ENCODE measurements at regions not wholly inside any gene's neighbourhood (a gene's known extent, or its start where the extent isn't known, plus 50 kb on each side); places are given as distances from the start of the nearest gene placed in this dataset.
"Not testable (repeated sequence)": the region's sequence is repeated elsewhere in the genome, so short reads cannot be mapped to it uniquely, and the experiment has no call there.

DNA sequence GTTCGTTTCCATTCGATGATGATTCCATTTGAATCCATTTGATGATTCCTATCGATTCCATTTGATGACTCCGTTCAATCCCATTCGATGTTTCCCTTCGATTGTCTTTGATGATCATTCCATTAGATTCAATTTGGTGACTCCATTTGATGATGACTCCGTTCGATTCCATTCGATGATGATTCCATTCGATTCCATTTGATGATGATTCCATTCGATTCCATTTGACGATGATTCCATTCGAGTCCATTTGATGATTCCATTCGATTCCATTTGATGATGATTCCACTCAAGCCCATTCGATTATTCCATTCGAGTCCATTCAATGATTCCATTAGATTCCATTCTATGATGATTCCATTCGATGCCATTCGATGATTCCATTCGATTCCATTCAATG is 2730.6 kb downstream of the RPIA start:
- not testable (repeated sequence) for DNase-seq (ENCODE audit: low read depth)

DNA sequence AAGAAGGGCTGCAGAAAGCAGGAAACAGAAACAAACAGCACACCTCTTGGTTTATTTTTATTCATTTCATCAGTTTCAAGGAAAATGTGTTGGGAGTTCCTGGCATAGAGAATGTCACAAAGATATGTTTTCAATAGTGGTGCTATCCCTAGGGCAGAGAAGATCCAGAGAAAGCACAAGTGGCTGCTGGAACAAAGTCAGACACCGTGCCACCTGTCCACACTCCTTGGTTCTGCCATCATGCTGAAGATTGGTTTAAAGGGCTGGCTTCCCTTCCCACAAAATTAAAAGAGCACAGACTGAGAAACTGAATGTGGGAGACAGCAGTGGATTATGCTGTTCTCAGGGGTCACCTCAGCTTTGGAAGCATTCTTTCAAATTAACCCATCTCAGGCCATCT is 2735.7 kb downstream of the RPIA start:
- DNase-seq (ENCODE audit: low read depth) = not testable (repeated sequence)

DNA sequence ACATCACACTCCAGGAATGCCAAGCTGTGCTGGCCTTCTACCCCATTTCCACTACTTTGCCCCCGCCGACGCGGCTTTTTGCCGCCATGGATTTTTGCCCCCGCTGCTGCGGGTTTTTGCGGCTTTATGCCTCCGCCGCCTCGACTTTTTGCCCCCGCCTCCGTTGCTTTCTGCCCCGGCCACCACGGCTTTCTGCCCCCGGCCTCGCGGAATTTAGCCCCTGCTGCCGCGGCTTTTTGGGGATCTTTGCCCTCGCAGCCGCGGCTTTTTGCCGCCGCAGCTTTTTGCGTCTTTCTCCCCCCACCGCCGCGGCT is 2750.4 kb downstream of the RPIA start:
- DNase-seq (ENCODE audit: low read depth) = not testable (repeated sequence)

DNA sequence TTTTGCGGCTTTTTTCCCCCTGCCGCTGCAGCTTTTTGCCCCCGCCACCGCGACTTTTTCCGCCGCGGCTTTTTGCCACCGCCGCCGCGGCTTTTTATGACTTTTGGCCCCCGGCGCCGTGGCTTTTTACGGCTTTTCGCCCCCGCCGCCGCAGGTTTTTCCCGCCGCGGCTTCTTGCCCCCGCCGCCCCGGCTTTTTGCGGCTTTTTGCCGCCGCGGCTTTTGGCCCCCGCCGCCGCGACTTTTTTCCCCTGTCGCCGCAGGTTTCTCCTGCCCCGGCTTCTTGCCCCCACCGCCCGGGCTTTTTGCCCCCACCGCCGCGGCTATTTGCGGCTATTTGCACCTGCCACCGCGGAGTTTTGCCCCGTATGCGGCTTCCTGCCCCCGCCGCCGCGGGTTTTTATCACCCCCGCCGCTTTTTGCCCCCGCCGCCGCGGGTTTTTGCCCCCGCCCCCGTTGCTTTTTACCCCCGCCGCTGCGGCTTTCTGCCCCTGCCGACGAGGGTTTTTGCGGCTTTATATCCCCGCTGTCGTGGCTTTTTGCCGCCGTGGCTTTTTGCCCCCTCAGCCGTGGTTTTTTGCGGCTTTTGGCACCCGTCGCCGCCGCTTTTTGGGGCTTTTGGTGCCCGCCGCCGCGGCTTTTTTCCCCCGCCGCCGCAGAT is 2750.9 kb downstream of the RPIA start:
- no peak for DNase-seq (ENCODE audit: low read depth)

DNA sequence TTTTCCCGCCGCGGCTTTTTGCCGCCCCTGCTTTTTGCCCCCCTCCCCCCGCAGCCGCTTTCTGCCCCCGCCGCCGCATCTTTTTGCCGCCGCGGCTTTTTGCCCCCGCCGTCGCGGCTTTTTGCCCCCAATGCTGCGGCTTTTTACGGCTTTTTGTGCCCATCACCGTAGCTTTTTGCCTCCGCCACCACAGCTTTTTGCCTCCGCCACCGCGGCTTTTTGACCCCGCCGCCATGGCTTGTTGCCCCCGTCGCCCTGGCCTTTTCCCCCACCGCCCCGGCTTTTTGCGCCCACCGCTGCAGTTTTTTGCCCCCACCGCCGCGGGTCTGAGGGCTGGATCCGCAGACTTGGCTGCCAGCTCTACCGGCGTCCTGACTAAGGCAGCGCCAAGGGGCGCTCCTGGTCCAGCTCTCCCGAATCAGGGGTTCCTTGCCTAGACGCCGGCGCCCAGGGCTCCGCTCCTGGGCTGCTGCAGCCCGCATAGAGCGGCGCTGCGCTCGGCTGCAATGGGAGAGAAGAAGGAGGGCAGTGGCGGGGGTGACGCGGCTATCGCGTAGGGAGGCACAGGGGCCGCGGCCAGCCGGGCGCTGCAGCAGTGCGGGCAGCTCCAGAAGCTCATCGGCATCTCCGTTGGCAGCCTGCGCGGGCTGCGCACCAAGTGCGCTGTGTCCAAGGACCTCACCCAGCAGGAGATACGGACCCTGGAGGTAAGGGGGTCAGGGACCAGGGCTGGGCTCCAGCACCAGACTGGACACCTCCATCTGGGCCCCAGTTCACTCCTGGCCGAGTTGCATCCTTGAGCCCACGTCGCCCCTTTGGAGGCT is 2751.6 kb downstream of the RPIA start:
- DNase-seq (ENCODE audit: low read depth) = not testable (repeated sequence)

DNA sequence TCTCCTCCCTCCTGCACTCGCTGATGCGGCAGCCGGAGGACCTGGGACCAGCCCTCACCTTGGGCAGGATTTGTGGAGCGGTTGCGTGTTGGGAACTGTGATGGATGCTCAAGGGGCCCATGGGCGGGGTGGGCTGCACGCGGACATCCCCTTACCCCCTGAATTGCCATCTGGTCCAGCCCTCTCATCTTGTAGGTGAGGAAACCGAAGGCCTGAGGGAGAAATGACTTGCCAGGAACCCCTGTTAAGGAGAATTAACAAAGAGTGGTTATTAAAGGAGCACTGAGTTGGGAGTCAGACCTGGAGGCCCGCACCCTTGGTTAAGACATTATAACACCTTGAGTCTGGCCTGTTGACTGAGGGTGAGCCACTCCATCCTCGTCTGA is 2752.2 kb downstream of the RPIA start:
- DNase-seq (ENCODE audit: low read depth) = not testable (repeated sequence)

DNA sequence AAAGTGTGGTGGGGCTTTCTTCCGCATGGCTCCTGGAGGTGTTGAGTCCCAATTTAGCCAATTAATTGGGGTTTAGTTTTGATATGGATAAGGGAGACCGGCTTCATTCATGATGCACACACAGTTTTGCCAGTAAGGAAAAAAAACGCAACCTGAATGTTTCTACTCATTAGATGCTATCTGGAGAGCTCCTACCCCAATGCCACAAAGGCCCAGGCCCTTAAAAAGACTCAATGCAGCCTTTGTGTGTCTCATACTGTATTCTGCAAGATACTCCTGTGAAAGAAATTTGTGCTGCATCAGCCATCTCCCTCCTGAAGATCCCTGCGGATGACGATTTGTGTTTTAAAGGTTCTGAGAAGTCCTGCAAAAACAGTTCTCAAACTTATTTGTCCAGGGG is 2754.2 kb downstream of the RPIA start:
- not testable (repeated sequence) for DNase-seq (ENCODE audit: low read depth)

DNA sequence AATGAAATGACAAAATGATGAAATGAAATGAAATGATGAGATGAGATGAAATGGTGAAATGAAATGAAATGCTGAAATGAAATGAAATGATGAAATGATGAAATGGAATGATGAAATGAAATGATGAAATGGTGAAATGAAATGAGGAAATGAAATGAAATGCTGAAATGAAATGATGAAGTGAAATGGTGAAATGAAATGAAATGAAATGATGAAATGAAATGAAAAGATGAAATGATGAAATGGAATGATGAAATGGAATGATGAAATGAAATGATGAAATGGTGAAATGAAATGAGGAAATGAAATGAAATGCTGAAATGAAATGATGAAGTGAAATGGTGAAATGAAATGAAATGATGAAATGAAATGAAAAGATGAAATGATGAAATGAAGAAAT is 2755.0 kb downstream of the RPIA start:
- DNase-seq (ENCODE audit: low read depth) = not testable (repeated sequence)

DNA sequence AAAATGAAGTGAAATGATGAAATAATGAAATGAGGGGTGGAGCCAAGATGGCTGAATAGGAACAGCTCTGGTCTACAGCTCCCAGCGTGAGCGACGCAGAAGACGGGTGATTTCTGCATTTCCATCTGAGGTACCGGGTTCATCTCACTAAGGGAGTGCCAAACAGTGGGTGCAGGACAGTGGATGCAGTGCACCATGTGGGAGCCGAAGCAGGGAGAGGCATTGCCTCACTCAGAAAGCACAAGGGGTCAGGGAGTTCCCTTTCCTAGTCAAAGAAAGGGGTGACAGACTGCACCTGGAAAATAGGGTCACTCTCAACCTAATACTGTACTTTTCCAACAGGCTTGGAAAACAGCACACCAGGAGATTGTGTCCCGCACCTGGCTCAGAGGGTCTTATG is 2755.4 kb downstream of the RPIA start:
- not testable (repeated sequence) for DNase-seq (ENCODE audit: low read depth)

DNA sequence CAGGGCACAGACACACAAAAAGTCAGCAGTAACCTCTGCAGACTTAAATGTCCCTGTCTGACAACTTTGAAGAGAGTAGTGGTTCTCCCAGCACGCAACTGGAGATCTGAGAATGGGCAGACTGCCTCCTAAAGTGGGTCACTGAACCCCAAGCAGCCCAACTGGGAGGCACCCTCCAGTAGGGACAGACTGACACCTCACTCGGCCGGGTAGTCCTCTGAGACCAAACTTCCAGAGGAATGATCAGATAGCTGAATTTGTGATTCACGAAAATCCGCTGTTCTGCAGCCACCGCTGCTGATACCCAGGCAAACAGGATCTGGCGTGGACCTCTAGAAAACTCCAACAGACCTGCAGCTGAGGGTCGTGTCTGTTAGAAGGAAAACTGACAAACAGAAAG is 2756.0 kb downstream of the RPIA start:
- not testable (repeated sequence) for DNase-seq (ENCODE audit: low read depth)

DNA sequence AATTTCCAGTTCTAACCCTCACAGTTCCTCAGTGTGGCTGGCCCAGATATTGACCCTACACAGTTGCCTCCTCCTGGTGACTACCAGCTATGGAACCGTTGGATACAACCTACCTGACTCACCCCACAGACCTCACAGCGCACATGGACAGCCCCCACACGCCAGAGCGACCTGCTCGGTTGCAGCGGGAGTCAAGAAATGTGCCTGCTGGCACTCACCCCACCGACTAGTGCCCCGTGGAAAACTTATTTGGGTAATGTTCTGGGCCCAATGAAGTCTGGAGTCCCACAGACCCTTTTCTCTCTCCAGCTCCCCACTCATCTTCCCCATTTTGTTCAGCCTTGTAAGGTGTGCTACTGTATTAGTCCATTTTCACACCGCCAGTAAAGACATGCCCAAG is 2770.8 kb downstream of the RPIA start:
- DNase-seq (ENCODE audit: low read depth) = not testable (repeated sequence)

DNA sequence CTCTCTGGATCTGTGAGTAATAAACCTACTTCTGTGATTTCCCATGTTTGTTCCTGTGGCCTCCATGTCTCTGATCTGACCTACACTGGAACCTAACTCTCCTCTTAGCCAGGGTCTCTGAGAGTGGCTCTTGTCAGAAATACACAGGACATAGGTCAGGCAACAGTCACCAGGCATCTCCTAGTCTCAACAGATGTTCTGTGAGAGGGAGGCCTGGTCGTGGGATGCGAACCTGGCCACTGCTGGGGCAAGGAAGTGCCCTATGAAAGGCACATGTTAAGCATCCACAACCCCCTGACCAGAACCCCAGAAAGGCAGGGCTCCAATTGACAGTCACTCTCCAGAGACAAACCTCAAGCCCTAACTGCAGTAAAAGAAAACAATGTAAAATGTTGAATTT is 2771.5 kb downstream of the RPIA start:
- not testable (repeated sequence) for DNase-seq (ENCODE audit: low read depth)

DNA sequence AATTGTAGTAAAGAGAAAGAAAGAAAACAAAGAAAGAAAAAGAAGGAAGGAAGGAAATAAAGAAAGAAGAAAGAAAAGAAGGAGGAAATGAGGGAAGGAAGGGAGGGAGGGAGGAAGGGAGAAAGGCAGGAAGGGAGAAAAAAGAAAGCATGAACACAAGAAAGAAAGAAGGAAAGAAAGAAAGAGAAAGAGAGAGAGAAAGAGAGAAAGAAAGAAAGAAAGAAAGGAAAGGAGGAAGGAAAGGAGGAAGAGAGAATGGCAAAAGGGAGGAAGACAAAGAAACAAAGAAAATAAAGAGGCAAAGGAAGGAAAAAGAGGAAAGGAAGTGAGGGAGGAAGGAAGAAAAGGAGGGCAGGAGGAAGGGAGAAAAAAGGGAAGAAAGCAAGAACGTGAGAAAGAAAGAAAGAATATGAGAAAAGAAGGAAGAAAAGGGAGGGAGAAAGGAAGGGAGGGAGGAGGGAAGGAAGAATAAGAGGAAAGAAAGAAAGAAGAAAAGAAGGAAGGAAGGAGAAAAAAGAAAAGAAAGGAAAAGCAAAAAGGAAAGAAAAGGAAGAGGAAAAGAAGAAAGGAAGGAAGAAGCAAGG is 2775.4 kb downstream of the RPIA start:
- DNase-seq (ENCODE audit: low read depth) = not testable (repeated sequence)

DNA sequence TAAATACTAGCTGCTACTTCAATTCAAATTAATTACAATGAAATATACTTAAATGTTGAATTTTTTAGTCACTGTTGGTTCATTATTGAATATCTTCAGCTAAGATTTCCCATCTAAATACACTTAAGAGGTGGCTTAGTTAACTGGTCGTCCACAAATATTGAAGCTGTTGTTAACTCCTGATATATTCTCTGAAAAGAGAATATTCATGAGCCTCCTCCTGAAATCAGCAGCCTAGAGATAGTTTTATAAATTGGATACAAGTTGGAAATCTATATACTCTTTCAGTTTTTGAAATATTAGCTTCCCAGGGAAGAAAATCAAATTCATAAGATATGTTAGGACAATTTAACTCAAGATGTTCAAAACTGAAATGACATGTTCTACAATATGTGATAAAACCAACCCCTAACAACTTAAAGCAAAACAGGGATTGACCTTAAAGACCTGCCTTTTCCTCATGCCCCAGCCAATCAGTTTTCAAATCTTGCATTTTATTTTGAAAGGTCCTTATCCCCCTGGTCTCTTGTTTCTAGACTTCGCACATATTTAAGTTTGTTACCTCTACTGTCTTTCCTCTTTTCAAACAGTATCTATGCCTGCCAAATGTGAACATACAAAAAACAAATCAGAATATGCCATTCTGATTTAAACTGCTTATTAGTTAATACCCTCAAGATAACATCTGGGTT is 2784.9 kb downstream of the RPIA start:
- not testable (repeated sequence) for DNase-seq (ENCODE audit: low read depth)

DNA sequence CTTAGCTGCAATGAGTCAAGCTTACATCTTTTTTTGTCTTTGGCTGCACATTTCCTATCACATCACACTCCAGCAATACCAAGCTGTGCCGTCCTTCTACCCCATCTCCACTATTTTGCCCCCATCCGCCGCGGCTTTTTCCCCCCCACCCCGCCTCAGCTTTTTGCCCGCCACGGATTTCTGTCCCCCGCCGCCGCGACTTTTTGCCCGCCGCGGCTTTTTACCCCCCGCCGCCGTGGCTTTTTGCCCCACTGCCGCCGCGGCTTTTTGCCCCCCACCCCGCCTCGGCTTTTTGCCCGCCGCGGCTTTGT is 2785.4 kb downstream of the RPIA start:
- DNase-seq (ENCODE audit: low read depth) = not testable (repeated sequence)

DNA sequence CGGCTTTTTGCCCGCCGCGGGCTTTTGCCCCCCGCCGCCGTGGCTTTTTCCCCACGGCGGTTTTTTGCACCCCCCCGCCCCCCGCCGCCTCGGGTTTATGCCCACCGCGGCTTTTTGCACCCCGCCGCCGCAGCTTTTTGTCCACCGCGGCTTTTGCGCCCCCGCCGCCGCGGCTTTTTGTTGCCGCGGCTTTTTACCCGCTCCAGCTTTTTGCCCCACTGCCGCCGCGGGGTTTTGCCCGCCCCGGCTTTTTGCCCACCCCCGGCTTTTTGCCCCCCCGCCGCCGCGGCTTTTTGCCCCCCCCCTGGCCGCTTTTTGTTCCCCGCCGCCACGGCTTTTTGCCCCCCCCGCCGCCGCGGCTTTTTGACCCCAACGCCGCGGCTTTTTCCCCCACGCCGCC is 2785.8 kb downstream of the RPIA start:
- not testable (repeated sequence) for DNase-seq (ENCODE audit: low read depth)

DNA sequence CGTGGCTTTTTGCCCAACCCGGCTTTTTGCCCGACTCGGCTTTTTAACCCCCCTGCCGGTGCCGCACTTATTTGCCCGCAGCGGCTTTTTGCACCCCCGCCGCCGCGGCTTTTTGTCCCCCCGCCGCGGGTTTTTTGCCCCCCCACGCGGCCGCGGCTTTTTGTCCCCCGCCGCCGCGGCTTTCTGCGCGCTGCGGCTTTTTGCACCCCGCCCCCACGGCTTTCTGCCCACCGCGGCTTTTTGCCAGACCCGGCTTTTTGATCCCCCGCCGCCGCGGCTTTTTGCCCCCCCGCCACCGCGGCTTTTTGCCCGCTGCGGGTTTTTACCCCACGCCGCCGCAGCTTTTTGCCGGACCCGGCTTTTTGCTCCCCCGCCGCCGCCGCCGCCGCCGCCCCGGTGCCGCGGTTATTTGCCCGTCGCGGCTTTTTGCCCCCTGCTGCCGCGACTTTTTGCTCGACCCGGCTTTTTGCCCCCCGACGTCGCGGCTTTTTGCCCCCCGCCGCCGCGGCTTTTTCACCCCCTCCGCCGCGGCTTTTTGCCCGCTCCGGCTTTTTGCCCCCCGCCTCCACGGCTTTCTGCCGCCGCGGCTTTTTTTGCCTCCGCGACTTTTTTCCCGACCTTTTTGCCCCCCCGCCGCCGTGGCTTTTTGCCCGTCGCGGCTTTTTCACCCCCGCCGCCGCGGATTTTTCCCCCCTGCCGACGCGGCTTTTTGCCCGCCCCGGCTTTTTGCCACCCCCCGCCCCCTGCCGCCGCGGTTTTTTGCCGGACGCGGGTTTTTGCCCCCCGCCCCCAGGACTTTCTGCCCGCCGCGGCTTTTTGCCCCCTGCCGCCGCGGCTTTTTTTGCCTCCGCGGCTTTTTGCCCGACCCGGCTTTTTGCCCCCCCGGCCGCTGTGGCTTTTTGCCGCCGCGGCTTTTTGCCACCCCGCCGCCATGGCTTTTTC is 2786.5 kb downstream of the RPIA start:
- DNase-seq (ENCODE audit: low read depth) = no peak

DNA sequence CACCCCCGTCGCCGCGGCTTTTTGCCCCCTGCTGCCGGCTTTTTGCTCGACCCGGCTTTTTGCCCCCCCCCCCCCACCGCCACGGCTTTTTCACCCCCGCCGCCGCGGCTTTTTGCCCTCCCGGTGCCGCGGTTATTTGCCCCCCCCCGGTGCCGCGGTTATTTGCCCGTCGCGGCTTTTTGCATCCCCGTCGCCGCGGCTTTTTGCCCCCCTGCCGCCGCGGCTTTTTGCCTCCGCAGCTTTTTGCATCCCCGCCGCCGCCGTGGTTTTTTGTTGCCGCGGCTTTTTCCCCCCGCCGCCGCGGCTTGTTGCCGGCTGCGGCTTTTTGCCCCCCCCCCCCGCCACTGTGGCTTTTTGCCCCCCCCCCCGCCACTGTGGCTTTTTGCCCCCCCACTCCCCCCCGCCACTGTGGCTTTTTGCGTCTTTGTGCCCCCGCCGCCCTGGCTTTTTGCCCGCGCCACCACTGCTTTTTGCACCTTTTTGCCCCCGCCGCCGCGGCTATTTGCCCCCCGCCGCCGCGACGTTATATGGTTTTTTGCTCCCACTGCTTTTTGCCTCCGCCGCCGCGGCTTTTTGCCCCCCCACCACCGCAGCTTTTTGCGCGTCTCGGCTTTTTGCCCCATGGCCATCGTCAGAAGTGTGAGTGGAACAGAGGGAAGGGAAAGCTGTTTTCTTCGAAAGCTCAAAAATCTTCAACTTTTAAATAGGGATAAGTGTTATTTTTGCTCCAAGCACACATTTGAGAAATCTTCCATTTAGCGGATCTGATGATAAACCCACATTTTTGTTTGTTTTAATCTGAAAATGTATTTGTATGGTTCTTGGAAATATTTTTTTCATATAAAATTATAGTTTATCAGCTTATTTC is 2787.6 kb downstream of the RPIA start:
- DNase-seq (ENCODE audit: low read depth) = not testable (repeated sequence)

DNA sequence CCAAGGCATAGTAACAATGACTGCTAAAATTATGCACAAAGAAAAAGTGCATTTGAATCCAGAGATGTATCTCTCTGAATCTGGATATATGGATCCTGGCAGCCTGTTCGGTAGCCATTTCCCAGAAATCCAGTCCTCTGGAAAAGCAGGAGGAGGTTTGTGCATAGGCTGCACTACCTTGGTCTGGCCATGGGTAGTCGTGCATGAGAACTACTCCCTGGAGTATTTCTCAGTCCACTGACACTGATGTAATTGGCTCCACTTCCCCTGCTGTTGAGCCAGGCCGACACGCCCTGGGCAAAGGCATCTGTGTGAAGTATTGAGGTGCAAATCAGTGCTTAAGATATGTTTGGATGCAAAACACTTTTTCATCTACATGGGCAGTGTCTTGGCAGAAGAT is 2793.8 kb downstream of the RPIA start:
- DNase-seq (ENCODE audit: low read depth) = not testable (repeated sequence)

Measured in HS-5 (cell line).